GM21737 (cell line): ENCODE measurements at regions not wholly inside any gene's neighbourhood (a gene's known extent, or its start where the extent isn't known, plus 50 kb on each side); places are given as distances from the start of the nearest gene placed in this dataset.

Experiments
- ATAC-seq: cut with Tn5 transposase; IDR thresholded peaks from one replicate; pipeline ENCODE4 v1.9.1; 2021; ENCODE audit warnings: mild to moderate bottlenecking, moderate library complexity; ENCODE audit not compliant: unreplicated experiment

GRCh38 chr6:23395381-23395780 is 730.6 kb upstream of the NRSN1 start:
- no peak for ATAC-seq

DNA sequence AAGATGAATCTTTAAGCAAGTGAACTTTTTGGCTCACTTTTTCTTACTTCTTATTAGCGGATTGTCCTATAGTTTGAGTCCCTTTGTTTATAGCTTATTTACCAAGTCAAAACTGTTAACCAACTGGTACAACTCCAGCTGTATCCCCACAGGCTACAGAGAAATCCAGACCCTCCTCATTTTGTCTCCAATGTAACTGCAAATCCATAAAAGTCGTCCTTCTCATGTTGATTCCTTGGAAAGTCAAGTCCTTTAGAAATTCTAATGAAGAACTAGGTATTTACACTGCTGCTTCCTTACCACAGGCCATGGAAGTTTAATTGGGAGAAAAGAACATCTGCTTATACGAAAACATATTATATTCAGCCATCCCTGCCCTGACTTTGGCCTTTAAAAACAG is 729.1 kb upstream of the NRSN1 start:
- no peak for ATAC-seq

GRCh38 chr6:23403460-23403859 is 722.6 kb upstream of the NRSN1 start:
- ATAC-seq: no peak

DNA sequence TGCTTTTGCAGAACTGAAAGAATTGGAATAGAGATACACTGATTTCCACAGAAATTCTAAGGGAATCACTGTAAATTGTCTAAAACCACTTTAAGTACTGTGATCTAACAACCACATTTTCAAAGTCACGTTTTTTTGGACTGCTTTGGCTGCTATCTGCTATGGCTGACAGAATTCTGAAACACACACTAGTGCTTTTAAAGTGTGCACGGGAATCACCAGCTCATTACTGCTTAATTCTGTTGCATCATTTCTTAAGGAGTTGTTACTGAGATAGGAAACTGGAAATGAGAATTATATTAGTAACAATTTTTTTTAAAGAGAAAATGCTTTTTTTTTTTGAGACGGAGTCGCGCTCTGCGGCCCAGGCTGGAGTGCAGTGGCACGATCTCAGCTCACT is 716.5 kb upstream of the NRSN1 start:
- ATAC-seq: no peak

GRCh38 chr6:23410439-23410838 is 715.6 kb upstream of the NRSN1 start:
- no peak for ATAC-seq

DNA sequence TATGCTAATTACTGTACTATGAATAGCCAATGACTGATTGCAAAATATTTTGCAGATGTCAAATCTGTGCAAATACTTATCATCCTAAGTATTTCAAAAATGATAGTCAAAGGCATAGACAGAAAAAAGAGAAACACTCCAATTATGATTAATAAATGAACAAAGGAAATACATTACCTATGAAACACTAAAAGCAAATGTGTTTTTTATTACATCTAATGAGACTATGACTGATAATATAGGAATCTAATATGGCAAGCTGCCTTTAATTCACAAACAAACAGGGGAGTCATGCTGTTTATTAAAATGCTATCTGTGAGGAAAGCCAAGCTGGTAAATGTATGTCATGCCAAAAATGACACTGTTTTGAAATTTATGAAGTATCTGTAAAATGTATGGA is 713.2 kb upstream of the NRSN1 start:
- ATAC-seq: no peak

GRCh38 chr6:23413327-23414050 is 712.5 kb upstream of the NRSN1 start:
- no peak for ATAC-seq

GRCh38 chr6:23414051-23414445 is 712.0 kb upstream of the NRSN1 start:
- no peak for ATAC-seq

- no peak for ATAC-seq
These were observed 711.1 kb upstream of the NRSN1 start for GRCh38 chr6:23414922-23415321.

GRCh38 chr6:23415819-23416427 is 710.1 kb upstream of the NRSN1 start:
- no peak for ATAC-seq

GRCh38 chr6:23417133-23417532 is 708.9 kb upstream of the NRSN1 start:
- no peak for ATAC-seq

- no peak for ATAC-seq
These were observed 707.9 kb upstream of the NRSN1 start for GRCh38 chr6:23418095-23418494.

GRCh38 chr6:23419046-23419445 is 707.0 kb upstream of the NRSN1 start:
- ATAC-seq: no peak

DNA sequence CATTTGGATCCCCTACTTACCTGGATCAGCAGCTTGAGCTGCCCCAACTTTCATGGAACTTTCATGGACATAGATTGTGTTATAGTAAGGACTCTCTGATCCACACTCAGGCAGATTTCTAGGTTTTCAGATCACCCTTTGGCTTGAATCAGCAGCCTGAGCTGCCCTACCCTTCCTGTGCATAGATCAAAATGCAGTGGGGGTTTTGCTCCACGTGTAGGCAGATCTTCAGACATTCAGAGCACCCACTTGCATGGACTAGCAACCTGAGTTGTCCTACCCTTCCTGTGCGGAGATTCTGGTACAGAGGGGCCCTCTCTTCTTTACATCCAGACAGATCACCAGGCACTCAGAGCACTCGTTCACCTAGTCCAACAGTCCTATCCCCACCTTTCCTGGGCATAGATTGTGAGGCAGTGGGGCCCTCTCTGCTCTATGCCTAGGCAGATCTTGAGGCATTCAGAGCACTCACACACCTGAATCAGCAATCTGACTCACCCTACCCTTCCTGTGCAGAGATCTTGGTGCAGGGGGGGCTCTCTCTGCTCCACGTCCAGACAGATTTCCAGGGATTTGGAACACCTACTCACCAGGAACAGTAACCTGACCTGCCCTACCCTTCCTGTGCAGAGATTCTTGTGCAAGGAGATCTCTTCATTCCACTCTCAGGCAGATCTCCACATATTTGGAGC is 705.2 kb upstream of the NRSN1 start:
- no peak for ATAC-seq

DNA sequence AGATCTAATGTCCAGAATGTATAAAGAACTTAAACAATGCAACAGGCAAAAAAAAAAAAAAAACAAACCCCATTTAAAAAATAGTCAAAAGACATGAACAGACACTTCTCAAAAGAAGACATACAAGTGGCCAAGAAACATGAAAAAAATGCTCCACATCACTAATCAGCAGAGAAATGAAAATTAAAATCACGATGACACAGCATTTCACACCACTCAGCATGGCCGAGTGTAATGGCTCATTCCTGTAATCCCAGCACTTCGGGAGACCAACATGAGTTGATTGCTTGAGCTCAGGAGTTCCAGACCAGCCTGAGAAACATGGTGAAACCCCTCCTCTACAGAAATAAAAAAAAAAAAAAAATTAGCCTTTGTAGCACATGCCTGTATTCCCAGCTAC is 701.4 kb upstream of the NRSN1 start:
- no peak for ATAC-seq

- no peak for ATAC-seq
These were observed 690.9 kb upstream of the NRSN1 start for GRCh38 chr6:23435126-23435525.

DNA sequence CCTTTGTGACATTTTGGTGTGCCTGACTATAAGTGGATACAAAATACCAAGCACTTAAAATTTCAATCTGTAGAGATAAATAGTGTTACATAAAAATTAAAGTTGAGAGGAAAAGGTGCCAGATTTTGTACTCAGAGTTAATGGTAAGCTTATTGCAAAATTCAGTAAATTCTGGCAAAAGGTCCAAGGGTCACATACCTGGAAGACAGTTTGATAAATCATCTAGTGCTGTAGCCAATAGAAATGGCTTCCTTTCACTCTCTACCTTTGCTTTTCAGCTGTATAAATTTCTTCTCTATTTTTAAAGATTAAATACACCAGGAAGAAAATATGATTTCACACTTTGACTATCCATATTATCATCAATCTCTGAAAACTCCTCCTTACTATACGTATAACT is 690.2 kb upstream of the NRSN1 start:
- ATAC-seq: no peak

GRCh38 chr6:23441808-23442461 is 684.1 kb upstream of the NRSN1 start:
- no peak for ATAC-seq

DNA sequence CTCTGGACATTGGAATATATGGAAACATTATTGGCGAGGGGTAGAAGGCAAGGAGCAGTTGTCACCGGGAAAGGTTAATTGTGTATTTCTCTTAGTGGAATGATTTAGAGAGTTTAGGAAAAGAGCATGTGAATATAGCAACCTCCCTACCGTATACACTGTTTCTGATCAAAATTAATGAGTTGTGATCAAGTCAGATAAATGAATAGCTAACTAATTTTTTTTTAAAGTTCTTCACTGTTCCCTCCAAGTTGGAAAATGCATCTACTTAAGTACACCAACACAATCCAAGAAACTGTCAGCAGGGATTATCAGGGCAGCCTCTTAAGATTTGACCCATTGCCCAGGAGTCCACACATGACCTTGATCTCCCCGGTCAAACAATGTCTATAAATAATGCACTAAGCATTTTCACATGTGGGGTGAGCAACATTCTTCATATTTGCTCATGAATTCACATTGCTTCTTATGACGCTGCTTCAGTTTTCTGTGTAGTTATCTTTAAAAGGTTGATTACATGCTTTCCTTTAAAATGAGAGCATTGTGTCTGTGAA is 680.8 kb upstream of the NRSN1 start:
- ATAC-seq: no peak

GRCh38 chr6:23446469-23446967 is 679.5 kb upstream of the NRSN1 start:
- ATAC-seq: no peak

GRCh38 chr6:23447731-23448130 is 678.3 kb upstream of the NRSN1 start:
- no peak for ATAC-seq
